OCI-LY1 (cell line): ENCODE measurements at regions not wholly inside any gene's neighbourhood (a gene's known extent, or its start where the extent isn't known, plus 50 kb on each side); places are given as distances from the start of the nearest gene placed in this dataset.

Experiments used
- CTCF ChIP-seq: fragments of 200-600 bp; sonication (generic), shearing (Covaris generic); IDR thresholded peaks from 2 replicates; pipeline ENCODE4 v1.5.1; 2017; ENCODE audit warnings: mild to moderate bottlenecking, antibody characterized with exemption, low read length, moderate library complexity, mixed read lengths
- EZH2 ChIP-seq: fragments of 200-600 bp; sonication (generic), shearing (Covaris generic); IDR thresholded peaks from 2 replicates; pipeline ENCODE4 v1.8.0; 2017; ENCODE audit warnings: borderline replicate concordance, mixed run types, mild to moderate bottlenecking, antibody characterized with exemption, low read length, moderate library complexity, mixed read lengths

DNA sequence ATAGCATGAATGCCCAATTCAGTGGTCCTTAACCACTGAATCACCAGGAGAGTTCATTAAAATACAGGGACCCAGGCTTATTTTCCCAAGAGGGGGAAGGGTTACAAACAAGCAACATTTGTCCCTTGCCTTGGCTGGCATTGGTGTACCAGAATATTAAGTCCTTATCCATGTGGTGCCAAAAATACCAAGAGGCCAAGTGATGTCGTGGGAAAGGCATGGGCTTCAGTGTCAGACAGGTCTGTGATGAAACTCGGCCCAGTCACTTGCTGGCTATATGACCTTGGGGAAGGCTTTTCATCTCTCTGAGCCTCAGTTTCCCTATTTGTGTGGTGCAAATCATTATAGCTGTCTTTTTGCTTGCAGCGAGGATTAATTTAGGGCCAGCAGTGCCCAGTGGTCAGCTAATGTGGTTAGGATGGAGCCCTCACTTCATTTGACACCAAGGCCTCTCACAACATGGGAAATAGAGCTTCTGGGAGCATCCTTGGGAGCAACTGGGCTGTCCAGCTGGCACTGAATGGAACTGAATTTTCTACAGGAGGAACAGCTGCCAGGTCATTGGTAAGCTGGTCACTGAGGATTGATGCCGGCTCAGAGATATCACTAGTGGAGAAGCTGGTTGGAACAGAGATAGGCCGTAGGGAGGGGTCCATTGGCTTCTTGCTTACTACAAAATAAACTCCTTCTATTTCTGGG, 77.2 kb upstream of the PPP2R5A start:
- TF ChIP-seq CTCF (no peak), EZH2 (no peak)
